GM21423 (cell line): ENCODE measurements at regions not wholly inside any gene's neighbourhood (a gene's known extent, or its start where the extent isn't known, plus 50 kb on each side); places are given as distances from the start of the nearest gene placed in this dataset.
"Not testable (repeated sequence)": the region's sequence is repeated elsewhere in the genome, so short reads cannot be mapped to it uniquely, and the experiment has no call there.

Source experiments
- ATAC-seq: cut with Tn5 transposase; IDR thresholded peaks from one replicate; pipeline ENCODE4 v1.9.1; 2021; ENCODE audit warnings: mild to moderate bottlenecking, moderate library complexity; ENCODE audit not compliant: unreplicated experiment

DNA sequence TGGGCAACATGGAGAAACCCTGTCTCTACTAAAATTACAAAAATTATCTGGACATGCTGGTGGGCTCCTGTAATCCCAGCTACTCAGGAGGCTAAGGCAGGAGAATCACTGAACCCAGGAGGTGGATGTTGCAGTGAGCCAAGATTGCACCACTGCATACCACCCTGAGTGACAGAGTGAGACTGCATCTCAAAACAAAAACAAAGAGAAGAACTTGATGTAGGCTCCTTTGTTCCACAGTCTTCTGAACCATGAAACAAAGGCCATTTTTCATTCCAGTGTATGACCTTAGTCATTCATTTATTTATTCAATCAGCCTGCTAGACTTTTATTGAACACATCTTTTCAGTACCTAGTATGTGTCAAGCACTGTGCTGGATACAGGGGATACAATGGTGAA, 369.6 kb downstream of the FAT3 start:
- no peak for ATAC-seq

- no peak for ATAC-seq
These were observed 370.4 kb downstream of the FAT3 start for GRCh38 chr11:92595052-92595451.

DNA sequence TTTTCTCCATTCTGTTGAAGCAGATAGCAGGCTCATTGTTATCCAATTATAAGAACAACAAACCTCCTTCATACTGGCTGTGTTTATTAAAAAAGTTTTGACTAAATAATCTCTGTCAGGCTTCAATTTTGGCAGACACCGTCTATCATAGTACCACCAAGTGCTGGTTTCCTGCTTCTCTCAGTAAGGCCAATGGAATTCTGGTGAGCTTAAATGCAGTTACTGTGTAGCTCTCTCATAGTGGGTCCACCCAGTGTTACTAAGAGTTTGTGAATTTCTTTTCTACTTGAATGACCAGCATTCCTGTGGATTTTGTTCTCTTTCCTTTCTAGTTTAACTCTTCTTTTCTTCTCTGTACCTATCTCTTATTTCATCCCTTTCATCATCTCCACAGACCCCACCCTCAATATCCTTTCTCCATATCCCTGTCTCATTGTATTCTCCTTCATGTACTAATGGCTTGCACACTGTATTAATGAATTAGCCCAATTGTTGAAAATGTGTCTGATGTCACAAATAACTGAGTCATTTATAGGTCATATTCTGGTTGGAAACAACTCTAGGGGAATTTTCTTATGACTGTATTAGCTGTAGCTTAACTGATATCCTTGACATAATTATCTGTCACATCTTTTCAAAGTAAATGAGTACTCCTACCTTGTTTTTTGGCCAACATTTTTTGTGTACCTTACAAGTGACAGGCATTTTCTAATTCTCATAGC, 372.1 kb downstream of the FAT3 start:
- no peak for ATAC-seq

DNA sequence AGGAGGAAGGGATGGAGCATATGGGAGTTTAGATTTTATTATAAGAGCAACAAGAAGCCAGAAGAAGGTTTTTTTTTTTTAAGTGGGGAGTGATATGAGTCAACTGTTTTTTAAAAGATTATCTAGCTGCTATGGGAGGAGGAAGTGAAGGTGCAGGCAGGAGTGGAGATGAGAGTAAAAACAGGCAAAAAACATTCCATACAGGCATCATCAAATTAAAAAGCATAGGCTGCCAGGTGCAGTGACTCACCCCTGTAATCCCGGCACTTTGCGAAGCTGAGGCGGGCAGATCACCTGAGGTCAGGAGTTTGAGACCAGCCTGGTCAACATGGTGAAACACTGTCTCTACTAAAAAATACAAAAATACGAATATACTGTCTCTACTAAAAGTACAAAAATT, 368.4 kb upstream of the MTNR1B start:
- ATAC-seq, result no peak

GRCh38 chr11:92605667-92606066, 363.8 kb upstream of the MTNR1B start:
- ATAC-seq, result no peak

- ATAC-seq, result no peak
These were observed 361.3 kb upstream of the MTNR1B start for GRCh38 chr11:92607969-92608722.

DNA sequence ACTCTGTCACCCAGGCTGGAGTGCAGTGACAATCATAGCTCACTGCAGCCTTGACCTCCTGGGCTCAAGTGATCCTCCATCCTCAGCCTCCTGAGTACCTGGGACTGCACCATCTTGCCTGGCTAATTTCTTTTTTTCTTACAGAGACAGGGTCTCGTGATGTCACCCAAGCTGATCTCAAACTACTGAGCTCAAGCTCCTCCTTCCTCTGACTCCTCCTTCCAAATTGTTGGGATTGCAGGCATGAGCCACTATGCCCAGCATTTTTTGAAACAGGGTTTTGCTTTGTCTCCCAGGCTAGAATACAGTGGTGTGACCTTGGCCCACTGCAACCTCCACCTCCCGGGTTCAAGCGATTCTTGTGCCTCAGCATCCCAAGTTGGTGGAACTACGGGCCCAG, 358.3 kb upstream of the MTNR1B start:
- no peak for ATAC-seq

DNA sequence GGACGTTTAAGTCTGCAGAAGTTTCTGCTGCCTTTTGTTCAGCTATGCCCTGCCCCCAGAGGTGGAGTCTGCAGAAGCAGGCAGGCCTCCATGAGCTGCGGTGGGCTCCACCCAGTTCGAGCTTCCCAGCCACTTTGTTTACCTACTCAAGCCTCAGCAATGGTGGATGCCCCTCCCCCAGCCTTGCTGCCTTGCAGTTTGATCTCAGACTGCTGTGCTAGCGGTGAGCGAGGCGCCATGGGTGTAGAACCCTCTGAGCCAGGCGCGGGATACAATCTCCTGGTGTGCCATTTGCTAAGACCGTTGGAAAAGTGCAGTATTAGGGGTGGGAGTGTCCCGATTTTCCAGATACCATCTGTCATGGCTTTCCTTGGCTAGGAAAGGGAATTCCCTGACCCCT, 351.4 kb upstream of the MTNR1B start:
- not testable (repeated sequence) for ATAC-seq

DNA sequence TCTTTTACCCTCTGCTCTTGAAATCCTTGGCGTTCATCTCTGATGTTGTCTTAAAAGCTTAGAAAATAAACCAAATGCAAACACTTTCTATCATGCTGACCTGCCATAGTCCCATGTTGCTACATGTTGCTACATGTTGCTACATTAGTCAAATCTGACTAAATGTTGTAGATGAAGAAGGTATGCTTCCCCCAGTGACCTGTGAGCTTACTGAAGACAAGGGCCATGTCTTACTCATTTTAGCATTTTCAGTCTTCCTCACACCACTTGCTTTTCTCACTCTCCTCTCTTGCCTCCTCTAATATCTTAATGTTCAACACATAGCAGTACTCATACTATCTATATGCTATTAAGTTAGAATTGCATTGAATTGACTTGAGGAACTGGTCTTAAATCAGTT, 346.4 kb upstream of the MTNR1B start:
- no peak for ATAC-seq

DNA sequence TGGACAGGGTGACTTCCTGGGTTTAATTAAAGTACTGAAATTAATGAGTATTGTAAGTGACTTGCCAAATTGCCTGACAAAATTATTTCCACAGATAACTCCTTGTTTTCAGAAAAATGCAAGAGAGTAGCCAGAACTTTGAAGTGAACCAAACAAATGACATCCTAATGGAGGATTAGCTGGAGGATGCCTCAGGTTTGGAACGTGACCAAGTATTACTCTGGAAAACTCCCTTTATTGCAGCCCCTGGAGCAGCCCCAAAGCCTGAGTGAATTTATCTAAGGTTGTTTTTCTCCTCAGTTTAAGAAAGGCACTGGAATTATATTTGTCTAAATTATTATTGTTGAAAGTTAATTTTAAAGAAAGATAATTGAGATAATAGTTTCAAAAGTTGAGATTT, 343.6 kb upstream of the MTNR1B start:
- ATAC-seq, result no peak

GRCh38 chr11:92626624-92627023, 342.8 kb upstream of the MTNR1B start:
- no peak for ATAC-seq

- ATAC-seq, result no peak
These were observed 341.7 kb upstream of the MTNR1B start for GRCh38 chr11:92627615-92628256.

DNA sequence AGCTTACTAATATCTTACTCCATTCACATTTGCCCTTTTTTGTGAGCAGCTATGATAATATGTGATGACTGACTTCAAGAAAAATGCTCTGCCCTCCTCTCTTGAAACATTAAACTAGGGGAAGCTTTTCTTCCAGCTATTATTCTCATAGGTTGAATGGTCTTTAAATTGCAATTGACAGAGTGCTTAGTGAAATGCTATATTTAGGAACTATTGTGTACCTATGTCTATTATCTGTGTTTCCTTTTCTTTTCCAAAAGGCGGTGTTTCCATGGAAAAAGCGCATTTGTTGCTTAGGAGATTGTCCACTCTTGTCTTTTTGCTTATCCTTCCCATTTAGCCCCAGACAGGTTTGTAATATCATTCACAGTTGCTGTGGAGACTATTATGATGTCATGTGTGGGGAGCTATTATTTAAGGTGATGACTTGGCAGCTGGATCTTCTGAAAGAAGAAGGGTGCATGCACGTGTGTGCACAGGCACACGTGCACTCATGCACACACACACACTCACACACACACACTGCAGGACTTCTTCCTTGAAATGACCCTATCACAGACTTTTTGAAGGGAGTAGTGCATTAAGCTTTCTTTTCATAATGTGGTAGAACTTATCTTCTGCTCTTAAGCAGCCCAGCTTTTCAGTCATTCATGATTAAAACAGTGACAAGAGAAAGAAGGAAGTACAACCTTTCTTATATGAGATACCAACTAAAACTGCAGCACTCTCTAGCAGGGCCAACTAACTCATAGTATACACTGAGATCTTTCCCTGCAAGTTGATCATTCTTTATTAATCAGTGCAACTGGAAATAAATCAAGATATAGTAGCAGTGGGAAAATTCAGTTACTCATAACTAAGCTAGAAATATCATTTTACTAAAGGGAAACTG, 340.8 kb upstream of the MTNR1B start:
- no peak for ATAC-seq

GRCh38 chr11:92632495-92632894, 337.0 kb upstream of the MTNR1B start:
- ATAC-seq, result no peak

GRCh38 chr11:92633820-92634219, 335.6 kb upstream of the MTNR1B start:
- no peak for ATAC-seq

- ATAC-seq, result no peak
These were observed 332.8 kb upstream of the MTNR1B start for GRCh38 chr11:92636543-92637188.

- no peak for ATAC-seq
These were observed 330.8 kb upstream of the MTNR1B start for GRCh38 chr11:92638678-92639077.

- ATAC-seq, result no peak
These were observed 327.1 kb upstream of the MTNR1B start for GRCh38 chr11:92642177-92642931.

DNA sequence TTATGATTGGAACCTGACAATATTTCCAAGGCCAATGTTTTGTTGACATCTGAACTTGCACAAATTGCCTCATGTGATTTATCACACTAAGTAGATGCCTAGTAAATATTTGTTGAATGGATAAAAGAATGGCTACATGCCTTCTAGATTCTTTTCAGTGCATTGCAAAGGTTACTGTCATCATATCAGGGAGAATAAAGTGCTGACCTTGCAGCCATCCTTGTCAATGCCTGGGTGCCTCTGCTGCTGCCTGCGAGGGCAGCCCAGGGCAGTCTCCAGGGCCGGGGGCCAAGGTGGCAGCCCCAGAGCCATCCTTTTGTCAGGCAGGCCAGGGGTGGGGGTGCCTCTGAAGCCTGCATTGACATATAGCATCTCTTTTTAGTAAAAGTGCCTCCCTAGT, 325.6 kb upstream of the MTNR1B start:
- no peak for ATAC-seq
